Esophagus muscularis mucosa (tissue), 4 donors: ENCODE measurements at regions not wholly inside any gene's neighbourhood (a gene's known extent, or its start where the extent isn't known, plus 50 kb on each side); places are given as distances from the start of the nearest gene placed in this dataset.

ENCODE experiments used
- DNase-seq: peaks from one replicate; pipeline ENCODE4 v3.0.0-alpha.2; 2017; ENCODE audit errors: extremely low spot score
- H3K27ac ChIP-seq, 4 donors: fragments of 200-600 bp; sonication (generic); replicated peaks in 1 of 4; 1 replicate in 3 of 4; 2 replicates in 1 of 4; pipeline ENCODE4 v1.5.1; 2016 to 2019; ENCODE audit warnings: mild to moderate bottlenecking in 1 of 4
- H3K27me3 ChIP-seq, 4 donors: fragments of 200-600 bp; sonication (generic); one replicate each; pipeline versions ENCODE4 v1.5.1 to v1.6.0; 2016 to 2019
- H3K36me3 ChIP-seq, 4 donors: fragments of 200-600 bp; sonication (generic); one replicate each; pipeline ENCODE4 v1.5.1; 2016 to 2019
- H3K4me1 ChIP-seq, 4 donors: fragments of 200-600 bp; sonication (generic); one replicate each; pipeline ENCODE4 v1.5.1; 2016 to 2019
- H3K4me3 ChIP-seq, 4 donors: fragments of 200-600 bp; sonication (generic); 1 replicate in 2 of 4; 2 replicates in 2 of 4; pipeline ENCODE4 v1.5.1; 2016 to 2019; ENCODE audit warnings: mild to moderate bottlenecking in 4 of 4, moderate library complexity in 1 of 4
- H3K9me3 ChIP-seq, 4 donors: fragments of 200-600 bp; sonication (generic); 1 replicate in 3 of 4; 2 replicates in 1 of 4; pipeline ENCODE4 v1.5.1; 2016 to 2019
- EP300 ChIP-seq: sonication (generic); formaldehyde crosslinking; IDR thresholded peaks from one replicate; pipeline ENCODE4 v1.6.1; 2017; ENCODE audit warnings: antibody characterized with exemption
- POLR2A ChIP-seq: fragments of 450-650 bp; IDR thresholded peaks from one replicate; pipeline ENCODE4 v1.6.1; 2017; ENCODE audit warnings: antibody characterized with exemption, moderate library complexity, mild to moderate bottlenecking, low read depth
- POLR2AphosphoS5 ChIP-seq, 2 donors: sonication (generic); formaldehyde crosslinking; IDR thresholded peaks; one replicate each; pipeline ENCODE4 v1.6.1; 2017; ENCODE audit warnings: antibody characterized with exemption in 2 of 2
- WGBS: methylation state at CpG from one replicate; pipeline ENCODE4 v1.1.5; 2018; 5-methylcytosine and 5-hydroxymethylcytosine counted together
- intact Hi-C: fragments of 100-400 bp; cut with DNase I; formaldehyde crosslinking; loops from one replicate; pipeline ENCODE4 v1.15.1; 2023
- TF ChIP-seq, protein P1 (sequence below), 3 experiments: fragments of 200-600 bp in 2 of 3; fragments of 450-650 bp in 1 of 3; sonication (generic) in 2 of 3; IDR thresholded peaks; one replicate each; pipeline ENCODE4 v1.5.1; 2017 to 2019; ENCODE audit warnings: antibody characterized with exemption in 3 of 3, mild to moderate bottlenecking in 2 of 3, moderate library complexity in 1 of 3

DNA sequence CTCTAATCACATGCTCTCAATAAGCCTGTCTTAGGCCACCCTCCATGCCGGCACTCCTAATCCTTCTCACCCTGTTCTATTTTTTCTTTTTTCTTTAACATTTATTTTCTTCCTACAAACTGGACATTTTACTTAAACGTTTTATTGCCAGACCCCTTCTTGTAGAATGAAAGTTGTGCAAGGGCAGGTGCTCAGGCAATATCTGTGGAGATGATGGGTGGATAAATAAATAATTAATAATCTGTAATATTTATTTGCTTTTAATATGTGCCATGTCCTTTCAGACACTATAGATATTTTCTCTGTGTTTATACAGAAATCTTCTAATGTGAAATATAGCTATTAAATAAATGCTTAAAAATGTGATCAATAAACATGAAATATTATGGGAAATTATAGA lies 815.7 kb upstream of the MIR17HG start:
- no peaks in the 10 kb centered on the region for H3K4me1 ChIP-seq
- H3K36me3 ChIP-seq = no peaks in the 10 kb centered on the region
- H3K27ac ChIP-seq = no peak overlapping the region
- no peak for DNase-seq
- no peak overlapping the region for H3K4me3 ChIP-seq
- H3K27me3 ChIP-seq = no peaks in the 10 kb centered on the region
- intact Hi-C loops = no loop called here
- no peak for TF ChIP-seq POLR2AphosphoS5 (IDR thresholded peaks at IDR 0.05)
- TF ChIP-seq POLR2A = no peak
- TF ChIP-seq EP300 = no peak
- TF ChIP-seq, protein P1, sequence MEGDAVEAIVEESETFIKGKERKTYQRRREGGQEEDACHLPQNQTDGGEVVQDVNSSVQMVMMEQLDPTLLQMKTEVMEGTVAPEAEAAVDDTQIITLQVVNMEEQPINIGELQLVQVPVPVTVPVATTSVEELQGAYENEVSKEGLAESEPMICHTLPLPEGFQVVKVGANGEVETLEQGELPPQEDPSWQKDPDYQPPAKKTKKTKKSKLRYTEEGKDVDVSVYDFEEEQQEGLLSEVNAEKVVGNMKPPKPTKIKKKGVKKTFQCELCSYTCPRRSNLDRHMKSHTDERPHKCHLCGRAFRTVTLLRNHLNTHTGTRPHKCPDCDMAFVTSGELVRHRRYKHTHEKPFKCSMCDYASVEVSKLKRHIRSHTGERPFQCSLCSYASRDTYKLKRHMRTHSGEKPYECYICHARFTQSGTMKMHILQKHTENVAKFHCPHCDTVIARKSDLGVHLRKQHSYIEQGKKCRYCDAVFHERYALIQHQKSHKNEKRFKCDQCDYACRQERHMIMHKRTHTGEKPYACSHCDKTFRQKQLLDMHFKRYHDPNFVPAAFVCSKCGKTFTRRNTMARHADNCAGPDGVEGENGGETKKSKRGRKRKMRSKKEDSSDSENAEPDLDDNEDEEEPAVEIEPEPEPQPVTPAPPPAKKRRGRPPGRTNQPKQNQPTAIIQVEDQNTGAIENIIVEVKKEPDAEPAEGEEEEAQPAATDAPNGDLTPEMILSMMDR (IDR thresholded peaks at IDR 0.05) = no peak
- 81% methylated on average over 2 of the region's 2 CpGs for WGBS
- H3K9me3 ChIP-seq = no peaks in the 10 kb centered on the region

DNA sequence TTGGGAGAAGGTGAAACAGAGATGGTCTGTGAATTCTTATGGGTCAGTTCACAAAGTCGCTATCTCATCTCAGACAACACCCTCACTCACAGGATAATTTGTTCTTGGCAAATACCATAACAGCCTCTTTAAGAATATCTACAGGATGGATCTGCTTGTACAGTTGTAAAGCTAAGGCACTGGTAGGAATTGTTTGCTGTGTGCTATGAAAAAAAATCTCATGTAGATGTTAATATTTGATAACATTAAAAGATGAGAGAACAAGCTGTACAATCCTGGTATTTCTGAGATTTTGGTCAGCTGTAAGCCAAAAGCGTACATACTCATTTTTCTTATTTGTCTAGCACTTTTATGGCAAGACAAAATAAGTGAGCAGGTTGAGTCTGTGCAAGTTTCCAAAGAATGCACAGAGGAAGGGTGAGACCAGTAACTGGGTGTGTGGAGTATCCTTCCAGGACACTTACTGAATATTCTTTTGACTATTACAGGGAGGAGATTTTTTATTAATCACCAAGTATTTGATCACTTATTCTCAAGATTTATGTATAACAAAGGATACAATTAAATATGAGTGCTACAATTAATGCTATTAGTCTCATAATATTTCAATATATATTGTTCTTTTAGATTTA lies 814.5 kb upstream of the MIR17HG start:
- TF ChIP-seq, protein P1 (IDR thresholded peaks at IDR 0.05) = no peak
- TF ChIP-seq POLR2AphosphoS5 (IDR thresholded peaks at IDR 0.05) (no peak), POLR2A (no peak), EP300 (no peak)
- intact Hi-C loops = no loop called here

DNA sequence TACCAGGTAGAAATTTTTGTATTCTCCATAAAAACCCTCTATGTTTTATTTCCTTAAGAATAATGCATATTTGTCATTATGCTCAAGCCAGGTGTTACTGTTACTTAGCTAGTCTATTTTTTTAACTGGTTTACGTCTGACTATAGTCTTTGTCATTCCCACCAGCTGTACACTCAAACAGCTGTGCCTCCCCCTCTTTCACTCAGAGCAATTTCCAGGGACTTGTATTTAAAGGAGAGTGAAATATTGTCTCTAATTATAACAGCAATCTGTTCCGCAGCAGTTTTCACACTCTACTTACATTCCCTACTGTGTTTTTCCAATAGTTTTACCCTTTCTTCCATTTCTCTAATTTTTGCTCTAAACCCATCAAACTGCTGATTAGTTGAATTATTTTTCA lies 813.6 kb upstream of the MIR17HG start:
- TF ChIP-seq, protein P1 (IDR thresholded peaks at IDR 0.05) = no peak
- TF ChIP-seq EP300 (no peak), POLR2AphosphoS5 (IDR thresholded peaks at IDR 0.05) (no peak), POLR2A (no peak)
- H3K9me3 ChIP-seq = no peaks in the 10 kb centered on the region
- DNase-seq = no peak
- no peaks in the 10 kb centered on the region for H3K27me3 ChIP-seq
- H3K36me3 ChIP-seq = no peaks in the 10 kb centered on the region
- no peak overlapping the region for H3K4me3 ChIP-seq
- no peak overlapping the region for H3K27ac ChIP-seq
- WGBS = 69% methylated on average over 2 of the region's 2 CpGs
- intact Hi-C loops = no loop called here
- H3K4me1 ChIP-seq = no peaks in the 10 kb centered on the region

More for the DNA sequence above, 814.5 kb upstream of the MIR17HG start:
- H3K4me3 ChIP-seq = no peak overlapping the region
- no peak overlapping the region for H3K27ac ChIP-seq
- no peaks in the 10 kb centered on the region for H3K9me3 ChIP-seq
- H3K27me3 ChIP-seq = no peaks in the 10 kb centered on the region
- H3K36me3 ChIP-seq = no peaks in the 10 kb centered on the region
- H3K4me1 ChIP-seq = no peaks in the 10 kb centered on the region
- DNase-seq = no peak
- 80% methylated on average over 2 of the region's 2 CpGs for WGBS

DNA sequence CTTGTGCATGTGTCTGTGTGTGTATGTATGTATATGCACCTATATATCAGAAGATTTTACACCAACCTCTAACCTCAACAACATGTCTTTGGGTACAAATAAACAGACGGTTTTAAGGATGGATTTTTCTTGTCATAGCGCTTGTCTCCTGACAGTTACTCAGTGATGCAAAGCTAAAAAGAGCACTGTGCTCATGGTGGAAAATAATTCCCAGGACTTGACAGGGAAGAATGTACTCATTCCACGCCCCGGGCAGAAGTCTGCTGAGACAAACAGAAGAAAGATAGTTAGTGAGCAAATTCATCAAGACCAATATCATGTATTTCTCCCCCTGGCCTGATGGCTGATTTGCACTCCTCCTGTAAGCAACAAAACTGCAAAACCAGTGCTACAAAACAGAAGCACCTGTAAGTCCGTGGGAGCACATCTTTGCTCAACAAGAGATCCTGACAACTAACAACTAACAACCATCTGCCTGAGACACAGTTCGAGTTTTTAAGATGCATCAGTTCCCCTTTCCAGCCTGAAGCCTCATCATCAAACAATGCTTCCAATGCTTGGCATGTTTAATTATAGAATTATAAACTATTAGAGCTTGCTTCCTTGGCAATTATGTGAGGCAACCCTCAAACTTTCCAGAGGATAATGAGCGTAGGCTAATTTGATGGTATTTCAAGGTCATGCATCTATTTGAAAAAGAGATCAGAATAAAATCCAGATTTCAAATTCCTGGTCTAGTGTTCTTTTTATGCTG lies 812.7 kb upstream of the MIR17HG start:
- intact Hi-C loops = no loop called here
- no peak overlapping the region for H3K4me3 ChIP-seq
- no peak overlapping the region for H3K27ac ChIP-seq
- H3K9me3 ChIP-seq = no peaks in the 10 kb centered on the region
- TF ChIP-seq POLR2A (no peak), EP300 (no peak), POLR2AphosphoS5 (IDR thresholded peaks at IDR 0.05) (no peak)
- TF ChIP-seq, protein P1 (IDR thresholded peaks at IDR 0.05) = no peak
- no peak for DNase-seq
- no peaks in the 10 kb centered on the region for H3K27me3 ChIP-seq
- no peaks in the 10 kb centered on the region for H3K4me1 ChIP-seq
- no peaks in the 10 kb centered on the region for H3K36me3 ChIP-seq
- 46% methylated on average over 7 of the region's 7 CpGs for WGBS
